BJ (cell line): ENCODE measurements at regions not wholly inside any gene's neighbourhood (a gene's known extent, or its start where the extent isn't known, plus 50 kb on each side); places are given as distances from the start of the nearest gene placed in this dataset.

Experiments used
- CTCF ChIA-PET: fragments of 350-600 bp; formaldehyde crosslinking; extraction: SDS; loops from one replicate; lab custom pipeline; 2021; ENCODE audit warnings: antibody characterized with exemption, inconsistent platforms; lab: Yijun Ruan, JAX
- POLR2A ChIA-PET: fragments of 300-600 bp; sonication (Branson Sonifier 250); formaldehyde crosslinking; extraction: SDS; loops from one replicate; lab custom pipeline; 2021; ENCODE audit warnings: antibody characterized with exemption; lab: Charles Lee
- DNase-seq: peaks from one replicate; pipeline ENCODE4 v3.0.0-alpha.2; 2011; ENCODE audit warnings: low read depth
- H3K27me3 ChIP-seq: 2 replicates; pipeline ENCODE4 v1.6.0; 2011; ENCODE audit warnings: low read length; ENCODE audit not compliant: control insufficient read depth, insufficient read depth
- H3K36me3 ChIP-seq: 2 replicates; pipeline ENCODE4 v1.5.1; 2011; ENCODE audit warnings: low read length; ENCODE audit not compliant: control insufficient read depth, insufficient read depth
- H3K4me3 ChIP-seq: 2 replicates; pipeline ENCODE4 v1.5.1; 2011; ENCODE audit warnings: low read depth, mild to moderate bottlenecking, control low read depth, low read length
- CTCF ChIP-seq: IDR thresholded peaks from 2 replicates; pipeline ENCODE4 v1.5.1; 2011; ENCODE audit warnings: low read depth, mild to moderate bottlenecking, control low read depth, inconsistent platforms, low read length, moderate library complexity; ENCODE audit not compliant: insufficient read depth

GRCh38 chr1:216997069-216997468, 273.8 kb upstream of the ESRRG start:
- Histone ChIP-seq H3K27me3 (no peaks in the 10 kb centered on the region), H3K36me3 (no peaks in the 10 kb centered on the region), H3K4me3 (no peak overlapping the region)
- CTCF ChIA-PET = interaction anchor here (0.6 kb wide), 1 partner anchor 1138 kb away, joined by 3 read pairs; no protein-coding TSS in a partner anchor
- TF ChIP-seq CTCF = no peak
- POLR2A ChIA-PET = no interaction called here
- DNase-seq = no peak

- CTCF ChIA-PET = no interaction called here
- no peaks in the 10 kb centered on the region for H3K36me3 ChIP-seq
- DNase-seq = no peak
These were observed 261.3 kb upstream of the ESRRG start for GRCh38 chr1:216984536-216984935.

GRCh38 chr1:216983823-216984222, 260.6 kb upstream of the ESRRG start:
- CTCF ChIA-PET = no interaction called here
- no peak for DNase-seq
- POLR2A ChIA-PET = no interaction called here
- no peak for TF ChIP-seq CTCF
- Histone ChIP-seq H3K4me3 (no peak overlapping the region), H3K36me3 (no peaks in the 10 kb centered on the region), H3K27me3 (no peaks in the 10 kb centered on the region)

More at GRCh38 chr1:216984536-216984935, 261.3 kb upstream of the ESRRG start:
- no peak for TF ChIP-seq CTCF
- H3K4me3 ChIP-seq = no peak overlapping the region
- POLR2A ChIA-PET = no interaction called here
- no peaks in the 10 kb centered on the region for H3K27me3 ChIP-seq

GRCh38 chr1:216961516-216961915, 238.3 kb upstream of the ESRRG start:
- no peak overlapping the region for H3K4me3 ChIP-seq
- POLR2A ChIA-PET = no interaction called here
- no peaks in the 10 kb centered on the region for H3K27me3 ChIP-seq
- H3K36me3 ChIP-seq = no peaks in the 10 kb centered on the region
- no peak for DNase-seq
- TF ChIP-seq CTCF = no peak
- CTCF ChIA-PET = no interaction called here

GRCh38 chr1:216960716-216961115, 237.5 kb upstream of the ESRRG start:
- H3K4me3 ChIP-seq = no peak overlapping the region
- DNase-seq = no peak
- ChIA-PET CTCF (no interaction called here), POLR2A (no interaction called here)
- H3K27me3 ChIP-seq = no peaks in the 10 kb centered on the region
- no peak for TF ChIP-seq CTCF
- H3K36me3 ChIP-seq = no peaks in the 10 kb centered on the region
